ENCODE measurements at regions not wholly inside any gene's neighbourhood (a gene's known extent, or its start where the extent isn't known, plus 50 kb on each side); places are given as distances from the start of the nearest gene placed in this dataset.

DNA sequence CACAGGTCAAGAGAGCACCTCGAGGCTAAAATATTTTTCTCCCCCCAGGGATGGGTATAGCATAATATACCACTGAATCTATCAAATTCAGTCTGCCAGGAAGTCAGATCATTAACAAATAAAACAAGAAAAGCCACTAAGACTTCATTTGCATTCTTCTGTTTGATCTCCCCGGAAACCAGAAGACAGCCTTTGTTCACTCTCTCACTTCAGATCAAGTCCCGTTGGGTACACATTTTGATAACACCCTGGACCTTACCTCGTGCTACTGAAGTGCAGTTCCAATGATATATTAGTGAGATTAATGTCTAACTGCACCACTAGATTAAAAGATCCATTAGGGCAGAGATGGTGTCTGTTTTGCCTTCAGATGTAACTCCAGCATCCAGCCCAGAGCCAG is 157.7 kb upstream of the B3GAT2 start:
- ChIA-PET CTCF (no interaction called here), POLR2A (no interaction called here)

DNA sequence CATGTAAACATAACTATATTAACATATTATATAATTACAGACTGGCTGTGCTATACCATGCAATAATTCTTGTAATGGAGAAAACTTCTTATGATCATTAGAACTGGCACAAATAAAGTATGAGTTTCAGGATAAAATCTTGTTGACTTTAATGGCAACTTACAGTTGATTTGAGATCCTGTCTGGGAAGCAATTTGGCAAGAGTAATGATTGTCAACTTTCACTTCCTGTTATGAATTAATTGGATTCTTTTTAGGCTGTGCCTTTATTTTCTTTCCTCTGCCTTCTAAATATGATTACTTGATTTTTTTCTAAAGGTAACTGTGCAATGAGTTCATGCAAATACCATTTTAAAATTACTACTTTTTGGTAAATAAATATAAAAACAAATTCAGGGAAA is 158.1 kb upstream of the B3GAT2 start:
- POLR2A ChIA-PET: no interaction called here
- CTCF ChIA-PET: no interaction called here

DNA sequence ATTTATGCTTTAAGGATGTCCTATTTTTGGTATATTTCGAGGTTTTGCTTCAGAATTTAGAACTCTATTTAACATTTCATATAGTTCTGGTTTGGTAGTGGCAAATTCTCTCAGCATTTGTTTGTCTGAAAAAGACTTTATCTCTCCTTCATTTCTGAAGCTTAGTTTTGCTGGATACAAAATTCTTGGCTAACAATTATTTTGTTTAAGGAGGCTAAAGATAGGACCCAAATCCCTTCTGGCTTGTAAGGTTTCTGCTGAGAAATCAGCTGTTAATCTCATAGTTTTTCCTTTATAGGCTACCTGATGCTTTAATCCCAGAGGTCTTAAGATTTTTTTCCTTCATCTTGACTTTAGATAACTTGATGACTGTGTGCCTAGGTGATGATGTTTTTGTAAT is 162.7 kb upstream of the B3GAT2 start:
- CTCF ChIA-PET: no interaction called here
- POLR2A ChIA-PET: no interaction called here

DNA sequence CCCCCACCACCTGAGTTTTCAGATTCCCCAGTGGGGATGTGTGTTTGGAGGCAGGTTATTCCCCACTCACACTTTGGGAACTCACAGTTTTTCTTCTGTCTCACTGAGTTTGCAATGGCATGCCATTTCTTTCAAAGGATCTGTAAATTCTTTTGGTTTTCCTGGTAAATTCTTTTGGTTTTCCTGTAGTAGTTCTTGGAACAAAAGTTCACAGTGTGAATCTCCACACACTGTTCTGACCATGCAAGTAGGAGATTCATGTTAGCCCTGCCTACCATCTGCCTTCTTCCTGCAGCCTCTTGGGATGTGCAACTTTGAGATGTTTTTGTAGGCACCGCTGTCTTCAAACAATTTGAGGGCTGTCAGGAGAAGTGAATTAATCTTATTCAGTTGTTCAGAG is 165.6 kb upstream of the OGFRL1 start:
- CTCF ChIA-PET: no interaction called here
- POLR2A ChIA-PET: no interaction called here

DNA sequence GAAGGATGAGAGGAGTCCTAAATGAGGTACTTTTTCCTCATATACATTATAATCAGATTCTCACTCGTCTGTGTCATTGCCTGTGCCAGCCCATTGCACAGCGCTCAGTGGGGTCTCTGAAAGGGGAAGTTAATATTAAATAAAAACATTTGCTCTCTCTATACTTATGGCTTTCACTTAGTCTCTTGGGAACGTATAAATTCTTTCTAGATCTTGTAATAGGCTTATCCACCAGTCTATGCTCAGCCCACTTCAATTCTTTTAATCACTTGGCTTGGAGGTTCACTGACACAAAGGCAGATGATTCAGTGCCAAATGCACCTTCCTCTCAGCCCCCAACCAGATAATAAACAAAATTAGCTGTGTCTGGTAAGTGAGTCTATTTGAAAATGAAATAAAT is 164.3 kb upstream of the OGFRL1 start:
- POLR2A ChIA-PET: no interaction called here
- CTCF ChIA-PET: no interaction called here

DNA sequence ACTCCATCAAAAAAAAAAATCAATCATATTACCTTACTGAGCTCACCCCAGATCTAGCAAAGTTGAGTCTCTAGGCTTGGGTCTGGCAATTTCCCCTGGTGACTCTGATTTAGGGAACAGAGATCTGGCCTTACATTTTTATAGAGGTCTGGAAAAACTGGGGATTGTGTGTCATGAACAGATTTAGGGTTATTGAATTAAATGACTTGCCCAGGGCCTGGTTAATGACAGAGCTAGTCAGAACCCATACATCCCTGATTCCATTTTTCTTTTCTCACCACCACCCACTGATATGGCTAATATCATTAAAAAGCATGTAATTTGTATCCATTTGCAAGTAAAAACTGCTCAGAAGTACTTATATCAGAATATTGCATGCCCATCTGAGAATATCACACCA is 163.4 kb upstream of the OGFRL1 start:
- POLR2A ChIA-PET: no interaction called here

DNA sequence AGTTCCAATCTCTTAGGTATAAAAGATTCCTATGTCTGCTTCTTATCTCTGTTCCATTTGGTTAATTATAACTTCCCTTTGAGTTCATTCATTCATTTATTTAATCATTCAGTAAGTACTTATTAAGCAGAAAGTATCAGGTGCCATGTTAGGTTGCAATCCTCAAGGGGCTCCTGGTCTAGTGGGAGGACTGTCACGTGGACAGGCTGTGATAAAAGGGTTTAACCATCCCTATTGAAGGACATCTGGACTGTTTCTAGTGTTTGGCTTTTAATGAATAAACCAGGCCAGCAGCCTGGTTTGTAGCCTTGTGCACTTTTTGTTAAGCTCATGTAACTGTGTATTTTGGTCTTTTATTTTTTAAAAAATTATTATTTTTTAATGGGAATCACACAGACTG is 162.1 kb upstream of the OGFRL1 start:
- CTCF ChIA-PET: no interaction called here
- POLR2A ChIA-PET: no interaction called here

More for the DNA sequence above, 163.4 kb upstream of the OGFRL1 start:
- CTCF ChIA-PET: no interaction called here

DNA sequence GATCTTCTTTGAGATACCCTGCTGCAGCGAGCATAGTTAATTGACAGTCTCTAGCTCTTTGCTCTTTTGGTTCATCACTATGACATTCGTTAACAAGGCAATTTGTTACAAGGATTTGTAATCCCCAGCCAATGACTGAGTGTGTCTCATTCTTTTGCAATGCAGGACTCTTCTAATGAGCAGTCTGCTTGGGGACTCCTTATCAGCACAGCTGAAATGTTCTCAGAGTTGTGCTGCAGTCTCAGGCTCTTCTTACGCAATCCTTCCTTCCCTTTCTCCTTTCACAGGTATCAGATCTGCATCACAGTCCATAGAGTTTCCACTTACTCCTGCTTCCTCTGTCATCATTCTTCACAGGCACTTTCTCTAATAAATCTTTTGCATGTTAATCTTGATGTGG is 161.2 kb upstream of the OGFRL1 start:
- ChIA-PET CTCF (no interaction called here), POLR2A (no interaction called here)

DNA sequence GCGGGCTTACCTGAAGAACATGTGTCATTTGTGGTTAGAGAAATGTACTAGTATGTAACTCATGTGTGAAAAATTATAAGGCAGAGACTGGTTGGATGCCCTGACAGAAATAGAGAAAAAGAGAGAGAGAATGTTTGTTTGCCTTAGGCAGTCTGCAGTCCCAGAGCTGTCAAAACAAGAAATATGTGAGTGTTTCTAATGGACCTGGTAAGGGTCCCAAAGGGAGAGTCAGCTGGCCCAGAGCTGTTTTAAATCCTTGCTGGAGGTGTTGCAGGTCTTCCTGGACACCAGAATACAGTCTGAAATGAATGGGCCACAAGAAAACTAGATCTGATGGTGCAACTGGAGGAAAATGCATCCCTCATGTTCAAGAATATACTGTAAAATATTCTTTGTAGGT is 158.3 kb upstream of the OGFRL1 start:
- POLR2A ChIA-PET: no interaction called here
- CTCF ChIA-PET: no interaction called here

DNA sequence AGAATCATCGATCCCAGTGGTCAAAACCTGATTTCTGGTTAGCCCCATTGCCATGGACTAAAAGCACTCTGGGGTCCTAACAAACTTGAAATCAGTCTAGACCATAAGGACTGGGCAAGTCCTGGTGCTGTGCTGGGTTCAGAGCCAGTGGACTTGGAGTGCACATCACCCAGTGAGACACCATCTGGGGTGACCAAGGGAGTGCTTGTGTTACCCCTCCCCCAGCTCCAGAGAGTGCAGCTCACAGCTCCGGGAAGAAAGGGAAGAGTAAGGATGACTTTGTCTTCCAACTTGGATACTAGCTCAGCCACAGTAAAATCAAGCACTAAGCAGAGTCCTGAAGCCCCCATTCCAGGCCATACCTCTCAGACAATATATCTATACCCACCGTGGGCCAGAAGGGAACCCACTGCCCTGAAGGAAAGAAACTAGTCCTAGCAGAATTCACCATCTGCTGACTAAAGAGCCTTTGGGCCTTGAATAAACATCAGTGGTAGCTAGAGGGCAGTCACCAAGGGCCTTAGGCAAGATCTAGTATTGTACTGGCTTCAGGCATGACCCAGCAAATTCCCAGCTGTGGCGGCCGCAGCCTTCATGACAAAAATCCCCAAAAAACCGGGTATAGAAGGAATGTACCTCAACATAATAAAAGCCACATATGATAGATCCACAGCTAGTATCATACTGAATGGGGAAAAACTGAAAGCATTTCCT is 153.5 kb upstream of the OGFRL1 start:
- ChIA-PET POLR2A (no interaction called here), CTCF (no interaction called here)

DNA sequence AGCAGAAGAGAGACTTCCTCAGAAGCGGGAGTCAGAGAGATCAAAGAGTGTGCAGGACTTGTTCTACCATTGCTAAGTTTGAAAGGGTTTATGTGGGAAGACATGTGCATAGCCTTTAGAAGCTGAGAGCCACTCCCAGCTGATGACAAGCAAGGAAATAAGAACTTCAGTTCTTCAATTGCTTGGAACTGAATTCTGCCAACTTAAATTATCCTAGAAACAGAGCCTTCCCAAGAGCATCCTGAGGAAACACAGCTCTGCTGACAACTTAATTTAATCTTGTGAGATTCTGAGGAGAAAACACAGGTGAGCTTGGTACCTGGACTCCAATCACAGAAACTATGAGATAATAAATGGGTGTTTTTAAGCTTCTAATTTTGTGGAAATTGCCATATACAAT is 150.6 kb upstream of the OGFRL1 start:
- ChIA-PET POLR2A (no interaction called here), CTCF (no interaction called here)

DNA sequence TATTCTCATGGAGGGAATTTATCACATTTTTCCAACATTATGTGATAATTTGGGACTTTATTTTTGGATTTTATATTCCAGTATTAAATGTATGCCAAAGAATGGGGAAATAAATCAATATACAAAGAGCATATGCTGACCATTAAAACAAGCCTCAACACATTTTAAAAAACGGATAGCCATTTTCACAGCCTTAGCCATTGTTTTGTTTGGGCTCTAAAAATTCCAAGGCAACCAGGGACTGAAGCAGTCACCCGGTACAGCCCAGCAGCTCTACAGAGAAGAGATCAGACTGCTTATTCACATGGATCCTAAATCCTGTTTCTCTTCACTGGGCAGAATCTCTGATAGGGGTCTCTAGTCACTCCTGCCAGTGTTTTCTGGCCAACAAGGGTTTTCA is 150.2 kb upstream of the OGFRL1 start:
- ChIA-PET CTCF (no interaction called here), POLR2A (no interaction called here)

DNA sequence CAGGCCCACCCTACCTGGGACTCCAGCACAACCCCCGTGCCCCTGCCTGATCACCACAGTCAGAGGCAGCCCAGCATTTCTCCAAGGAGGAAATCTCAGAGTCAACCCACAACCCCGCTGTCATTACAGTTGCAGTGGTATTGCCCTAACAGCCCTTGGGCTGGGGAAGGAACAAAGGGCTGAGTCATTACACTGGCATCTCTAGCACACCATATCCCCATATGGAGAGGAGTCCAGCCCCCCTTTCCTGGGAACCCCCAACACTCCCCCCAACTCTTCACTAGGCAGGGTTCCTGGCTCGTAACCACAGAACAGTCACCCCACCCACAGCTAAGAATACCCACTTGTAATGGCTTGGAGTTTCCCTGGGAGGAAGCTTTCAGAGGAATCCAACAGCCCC is 149.4 kb upstream of the OGFRL1 start:
- ChIA-PET POLR2A (no interaction called here), CTCF (no interaction called here)

DNA sequence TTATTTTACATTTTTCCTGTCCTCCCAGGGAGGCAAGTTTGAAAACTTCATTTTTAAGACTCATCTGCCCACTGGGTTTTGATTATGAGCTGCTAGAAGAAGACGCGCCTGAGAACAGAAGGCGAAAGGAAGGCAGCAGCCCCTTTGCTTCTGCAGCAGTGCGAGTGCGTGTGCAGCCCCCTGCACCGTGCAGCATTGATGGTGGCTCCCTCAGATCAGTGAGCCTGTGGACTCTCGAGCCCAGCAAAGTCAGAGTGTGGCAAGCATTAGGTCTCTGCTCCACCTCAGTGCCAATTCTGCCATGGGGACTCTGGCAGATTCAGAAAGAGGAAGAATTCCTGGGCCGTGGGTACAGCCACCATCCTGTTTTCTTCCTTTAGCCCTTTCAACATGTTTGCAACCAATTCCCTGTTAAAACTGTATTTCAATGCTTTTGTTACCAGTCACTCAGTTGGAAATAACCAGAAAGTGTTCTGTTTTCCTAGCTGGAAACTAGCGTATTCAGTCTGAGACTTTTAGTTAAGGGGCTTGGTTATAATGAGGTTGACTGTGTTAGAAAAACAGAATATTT is 134.8 kb upstream of the OGFRL1 start:
- CTCF ChIA-PET: no interaction called here
- POLR2A ChIA-PET: no interaction called here

DNA sequence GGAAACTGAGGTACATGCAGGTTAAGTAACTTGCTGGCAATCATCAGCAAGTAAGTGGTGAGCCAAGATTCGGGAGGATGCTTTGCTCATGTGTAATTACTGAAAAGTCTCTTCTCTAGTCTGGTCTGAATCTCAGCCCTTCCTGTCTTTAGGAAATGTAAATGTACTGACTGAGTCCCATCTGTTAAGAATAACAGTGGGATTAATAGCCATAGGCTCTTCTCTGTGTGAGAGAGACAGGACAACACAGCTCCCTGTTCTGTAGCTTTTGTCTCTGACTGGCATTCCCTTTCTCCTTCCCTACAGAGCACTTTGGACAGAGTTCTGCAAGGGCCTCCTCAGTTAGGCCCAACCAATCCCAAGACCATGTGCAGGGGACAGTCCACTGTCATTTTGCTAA is 131.3 kb upstream of the OGFRL1 start:
- ChIA-PET POLR2A (no interaction called here), CTCF (no interaction called here)

DNA sequence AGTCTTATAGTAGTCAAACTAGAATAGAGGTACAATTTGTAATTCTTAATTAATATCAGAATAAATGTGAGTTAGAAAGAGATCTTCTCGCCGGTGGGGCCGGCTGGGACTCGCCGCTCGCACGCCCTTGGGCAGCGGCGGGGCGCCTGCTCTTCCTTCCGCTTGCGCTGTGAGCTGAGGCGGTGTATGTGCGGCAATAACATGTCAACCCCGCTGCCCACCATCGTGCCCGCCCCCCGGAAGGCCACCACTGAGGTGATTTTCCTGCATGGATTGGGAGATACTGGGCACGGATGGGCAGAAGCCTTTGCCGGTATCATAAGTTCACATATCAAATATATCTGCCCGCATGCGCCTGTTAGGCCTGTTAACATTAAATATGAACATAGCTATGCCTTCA is 123.7 kb upstream of the OGFRL1 start:
- POLR2A ChIA-PET: no interaction called here
- CTCF ChIA-PET: no interaction called here

DNA sequence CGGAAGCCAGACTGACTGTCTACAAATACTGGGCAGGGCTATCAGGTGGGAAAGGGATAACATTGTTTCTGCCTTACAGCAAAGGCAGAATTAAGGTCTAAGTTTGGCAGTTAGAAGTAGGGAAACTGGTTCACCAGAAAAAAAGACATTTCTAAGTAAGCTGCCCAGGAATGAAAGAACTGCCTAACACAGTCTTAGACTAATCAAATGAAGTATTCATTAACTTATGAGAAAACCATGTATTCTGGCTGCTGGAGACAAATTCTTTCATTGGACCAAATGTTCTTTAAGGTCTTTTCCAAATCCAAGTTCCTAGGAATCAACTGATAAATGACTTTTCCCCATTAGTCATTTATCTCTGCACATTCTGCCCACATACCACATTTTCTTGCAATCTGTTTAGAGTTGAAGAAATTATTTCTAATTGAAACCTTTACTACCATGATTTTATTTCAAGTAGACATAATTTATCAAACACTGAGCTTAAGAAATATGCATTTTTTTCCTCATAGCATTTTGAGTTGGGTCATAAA is 120.3 kb upstream of the OGFRL1 start:
- ChIA-PET CTCF (no interaction called here), POLR2A (no interaction called here)

DNA sequence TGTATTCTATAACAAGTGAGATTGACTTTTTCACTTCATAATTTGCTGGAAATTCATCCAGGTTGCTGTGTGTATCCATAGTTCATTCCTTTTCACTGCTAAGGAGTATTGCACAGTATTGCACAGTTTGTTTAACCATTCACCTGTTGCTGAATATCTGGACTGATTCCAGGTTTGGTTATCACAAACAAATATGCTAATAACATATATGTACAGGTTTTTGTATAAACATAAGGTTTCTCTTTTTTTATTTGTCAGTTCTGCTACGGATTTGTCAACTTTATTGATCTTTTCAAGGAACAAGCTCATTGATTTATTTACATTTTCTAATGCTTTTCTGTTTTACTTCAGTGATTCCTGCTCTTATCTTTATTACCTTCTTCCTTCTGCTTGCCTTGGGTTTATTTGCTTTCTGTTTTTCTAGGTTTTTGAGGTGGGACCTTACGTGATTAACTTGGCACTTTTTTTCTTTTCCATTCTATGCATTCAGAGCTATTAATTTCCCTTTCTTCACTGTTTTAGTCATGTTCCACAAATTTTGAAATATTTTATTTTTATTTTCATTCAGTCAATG is 117.0 kb upstream of the OGFRL1 start:
- CTCF ChIA-PET: no interaction called here
- POLR2A ChIA-PET: no interaction called here

DNA sequence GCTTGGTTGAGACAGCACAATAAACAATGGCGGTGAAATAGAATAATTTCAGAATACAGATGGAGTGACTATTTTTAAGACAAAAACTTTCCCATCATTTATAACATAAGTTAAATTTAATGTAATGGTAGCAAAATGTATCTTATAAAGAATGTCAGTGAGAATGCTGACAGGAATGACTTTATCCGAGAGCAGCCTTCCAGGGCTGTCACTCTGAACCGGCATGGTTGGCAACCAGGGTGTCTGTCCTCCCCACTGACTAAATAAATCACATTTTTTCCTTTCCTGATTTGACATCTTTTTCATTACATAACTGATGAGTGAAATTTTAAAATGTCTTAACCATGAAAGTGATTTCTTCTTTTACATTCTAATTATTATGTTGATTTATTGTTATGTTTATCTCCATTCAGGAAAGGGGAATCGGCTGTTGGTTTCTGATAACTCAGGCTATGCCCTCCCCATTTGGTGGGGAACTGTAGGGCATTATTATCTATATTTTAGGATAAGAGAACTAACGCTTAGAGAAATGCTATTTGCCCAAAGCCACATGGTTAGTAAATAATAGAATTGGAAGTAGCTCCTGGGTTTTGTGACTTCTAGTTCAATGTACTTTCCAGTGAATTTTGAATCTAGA is 109.2 kb upstream of the OGFRL1 start:
- POLR2A ChIA-PET: no interaction called here
- CTCF ChIA-PET: interaction anchor here (0.5 kb wide), 1 partner anchor 36 kb away, joined by 3 read pairs; no protein-coding TSS in a partner anchor

DNA sequence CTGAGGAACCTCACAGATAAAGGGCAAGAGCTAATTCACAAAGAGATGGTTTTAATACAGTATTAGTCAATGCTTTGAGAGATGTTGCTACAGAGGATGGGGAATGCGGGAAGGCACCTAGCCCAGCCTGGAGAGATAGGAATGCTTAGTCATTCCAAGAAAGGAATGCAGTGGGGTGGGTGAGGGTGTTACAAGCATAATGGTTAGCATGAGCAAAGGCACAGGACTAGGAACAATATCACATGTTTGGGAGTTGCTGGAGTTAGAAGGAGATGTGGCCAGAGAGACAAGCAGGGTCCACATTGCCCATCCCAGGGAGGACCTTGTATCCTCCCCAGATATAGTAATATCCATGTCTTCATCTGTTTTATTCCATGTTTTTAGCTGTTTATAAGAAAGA is 107.0 kb upstream of the OGFRL1 start:
- POLR2A ChIA-PET: no interaction called here
- CTCF ChIA-PET: no interaction called here

DNA sequence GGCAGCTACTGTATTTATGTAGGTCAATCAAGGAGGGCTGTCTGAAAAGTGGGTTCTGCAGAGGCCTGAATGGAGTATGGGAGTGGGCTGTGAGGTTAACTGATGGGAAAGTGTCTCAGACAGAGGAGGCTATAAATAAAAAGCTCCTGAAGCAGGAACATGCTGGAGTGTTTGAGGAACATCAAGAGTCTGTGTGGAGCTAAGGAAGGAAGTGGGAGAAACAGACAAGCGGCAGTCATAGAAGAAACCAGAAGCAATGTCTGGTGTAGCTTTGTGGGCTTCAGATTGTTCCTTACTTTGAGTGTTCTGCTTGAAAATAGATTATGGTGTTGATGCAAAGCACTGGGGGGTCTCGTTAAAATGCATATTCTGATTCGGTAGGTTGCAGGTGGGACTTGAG is 101.5 kb upstream of the OGFRL1 start:
- ChIA-PET CTCF (interaction anchor here (1.4 kb wide), 1 partner anchor 12 kb away, joined by 4 read pairs; no protein-coding TSS in a partner anchor), POLR2A (no interaction called here)

Data from activated CD8-positive, alpha-beta memory T cell treated with anti-CD3 and anti-CD28 coated beads for 36 hours (primary cell).